ENCODE measurements at regions not wholly inside any gene's neighbourhood (a gene's known extent, or its start where the extent isn't known, plus 50 kb on each side); places are given as distances from the start of the nearest gene placed in this dataset.

GRCh38 chr16:26993511-26993910 lies 73.2 kb upstream of the C16orf82 start:
- no peak overlapping the region for H3K4me3 ChIP-seq (ENCODE audit: low read length)
- H3K27ac ChIP-seq (ENCODE audit: low read depth, low read length) = no peak overlapping the region
- no peaks in the 10 kb centered on the region for H3K36me3 ChIP-seq (ENCODE audit: control insufficient read depth, low read length)
- no peaks in the 10 kb centered on the region for H3K4me1 ChIP-seq (ENCODE audit: control insufficient read depth, low read length)
- no peaks in the 10 kb centered on the region for H3K9me2 ChIP-seq (replicated peaks; ENCODE audit: control insufficient read depth, low read length)
- no peaks in the 10 kb centered on the region for H3K9me3 ChIP-seq (ENCODE audit: control insufficient read depth, insufficient read depth, low read length)
- H3K4me2 ChIP-seq (ENCODE audit: low read length) = no peak overlapping the region
- no peaks in the 10 kb centered on the region for H4K20me1 ChIP-seq (ENCODE audit: control insufficient read depth, insufficient read depth, low read depth, low read length)
- H3K27me3 ChIP-seq (ENCODE audit: control insufficient read depth, low read length) = no peaks in the 10 kb centered on the region
- H3K79me2 ChIP-seq (ENCODE audit: control insufficient read depth, low read length) = no peaks in the 10 kb centered on the region
- no peaks in the 10 kb centered on the region for H3F3A ChIP-seq (ENCODE audit: control insufficient read depth, insufficient read depth)
- no peak for TF ChIP-seq EZH2phosphoT487 (IDR thresholded peaks at IDR 0.05; ENCODE audit: borderline replicate concordance, low read length)
- TF ChIP-seq CTCF (IDR thresholded peaks at IDR 0.05; ENCODE audit: low read depth, low read length, poor library complexity, severe bottlenecking) = no peak

GRCh38 chr16:26993963-26994362 lies 72.8 kb upstream of the C16orf82 start:
- no peaks in the 10 kb centered on the region for H3K27me3 ChIP-seq (ENCODE audit: control insufficient read depth, low read length)
- H3K79me2 ChIP-seq (ENCODE audit: control insufficient read depth, low read length) = no peaks in the 10 kb centered on the region
- H3K4me3 ChIP-seq (ENCODE audit: low read length) = no peak overlapping the region
- no peaks in the 10 kb centered on the region for H4K20me1 ChIP-seq (ENCODE audit: control insufficient read depth, insufficient read depth, low read depth, low read length)
- TF ChIP-seq CTCF (IDR thresholded peaks at IDR 0.05; ENCODE audit: low read depth, low read length, poor library complexity, severe bottlenecking) (no peak), EZH2phosphoT487 (IDR thresholded peaks at IDR 0.05; ENCODE audit: borderline replicate concordance, low read length) (no peak)
- no peak overlapping the region for H3K4me2 ChIP-seq (ENCODE audit: low read length)
- H3K4me1 ChIP-seq (ENCODE audit: control insufficient read depth, low read length) = no peaks in the 10 kb centered on the region
- no peaks in the 10 kb centered on the region for H3K9me3 ChIP-seq (ENCODE audit: control insufficient read depth, insufficient read depth, low read length)
- H3F3A ChIP-seq (ENCODE audit: control insufficient read depth, insufficient read depth) = no peaks in the 10 kb centered on the region
- no peaks in the 10 kb centered on the region for H3K9me2 ChIP-seq (replicated peaks; ENCODE audit: control insufficient read depth, low read length)
- H3K27ac ChIP-seq (ENCODE audit: low read depth, low read length) = no peak overlapping the region
- no peaks in the 10 kb centered on the region for H3K36me3 ChIP-seq (ENCODE audit: control insufficient read depth, low read length)

DNA sequence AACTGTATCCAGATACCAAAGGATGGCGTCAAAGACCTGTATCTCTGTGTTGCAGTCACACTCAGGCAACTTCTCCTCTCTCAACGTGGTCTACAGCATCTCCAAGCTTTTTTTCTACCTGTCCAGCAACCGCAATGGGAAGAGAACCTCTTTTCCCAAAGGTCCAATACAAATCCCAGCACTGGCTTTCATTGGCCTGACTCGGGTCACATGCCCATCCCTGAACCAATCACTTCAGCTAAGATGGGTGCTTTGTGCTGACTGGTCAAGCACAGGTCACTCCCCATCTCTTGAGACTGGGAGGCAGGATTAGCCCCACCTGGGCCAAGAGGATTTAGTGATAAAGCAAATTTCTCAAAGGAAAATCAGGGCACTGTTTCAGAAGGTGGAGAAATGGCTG lies 71.2 kb upstream of the C16orf82 start:
- Histone ChIP-seq H3K4me2 (ENCODE audit: low read length) (no peak overlapping the region), H3K27me3 (ENCODE audit: control insufficient read depth, low read length) (no peaks in the 10 kb centered on the region), H3K4me3 (ENCODE audit: low read length) (no peak overlapping the region), H3K27ac (ENCODE audit: low read depth, low read length) (no peak overlapping the region), H3K79me2 (ENCODE audit: control insufficient read depth, low read length) (no peaks in the 10 kb centered on the region), H4K20me1 (ENCODE audit: control insufficient read depth, insufficient read depth, low read depth, low read length) (no peaks in the 10 kb centered on the region), H3K9me2 (replicated peaks; ENCODE audit: control insufficient read depth, low read length) (no peaks in the 10 kb centered on the region), H3K9me3 (ENCODE audit: control insufficient read depth, insufficient read depth, low read length) (no peaks in the 10 kb centered on the region), H3K4me1 (ENCODE audit: control insufficient read depth, low read length) (no peaks in the 10 kb centered on the region), H3K36me3 (ENCODE audit: control insufficient read depth, low read length) (no peaks in the 10 kb centered on the region), H3F3A (ENCODE audit: control insufficient read depth, insufficient read depth) (no peaks in the 10 kb centered on the region)
- TF ChIP-seq CTCF (IDR thresholded peaks at IDR 0.05; ENCODE audit: low read depth, low read length, poor library complexity, severe bottlenecking) (no peak), EZH2phosphoT487 (IDR thresholded peaks at IDR 0.05; ENCODE audit: borderline replicate concordance, low read length) (no peak)

DNA sequence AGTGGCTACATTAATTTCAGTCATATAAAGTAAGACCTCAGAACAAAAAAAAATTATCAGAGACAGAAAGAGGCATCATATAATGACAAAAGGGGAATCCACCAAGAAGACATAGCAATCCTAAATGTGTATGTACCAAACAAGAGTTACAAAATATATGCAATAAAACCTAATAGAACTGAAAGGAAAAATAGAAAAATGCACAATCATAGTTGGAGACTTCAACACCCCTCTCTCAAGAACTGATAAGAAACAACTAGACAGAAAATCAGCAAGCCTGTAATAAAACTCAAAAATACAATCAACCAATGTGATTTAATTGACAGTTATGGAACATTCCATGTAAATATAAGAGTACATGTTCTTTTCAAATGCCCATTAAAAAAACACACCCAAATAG lies 61.3 kb upstream of the C16orf82 start:
- Histone ChIP-seq H3K9me2 (replicated peaks; ENCODE audit: control insufficient read depth, low read length) (no peaks in the 10 kb centered on the region), H3K36me3 (ENCODE audit: control insufficient read depth, low read length) (no peaks in the 10 kb centered on the region), H3K79me2 (ENCODE audit: control insufficient read depth, low read length) (no peaks in the 10 kb centered on the region), H3K27ac (ENCODE audit: low read depth, low read length) (no peak overlapping the region), H3K4me1 (ENCODE audit: control insufficient read depth, low read length) (no peaks in the 10 kb centered on the region), H3K4me2 (ENCODE audit: low read length) (no peak overlapping the region), H3K27me3 (ENCODE audit: control insufficient read depth, low read length) (no peaks in the 10 kb centered on the region), H3F3A (ENCODE audit: control insufficient read depth, insufficient read depth) (no peaks in the 10 kb centered on the region), H3K9me3 (ENCODE audit: control insufficient read depth, insufficient read depth, low read length) (no peaks in the 10 kb centered on the region), H3K4me3 (ENCODE audit: low read length) (no peak overlapping the region), H4K20me1 (ENCODE audit: control insufficient read depth, insufficient read depth, low read depth, low read length) (no peaks in the 10 kb centered on the region)
- TF ChIP-seq EZH2phosphoT487 (IDR thresholded peaks at IDR 0.05; ENCODE audit: borderline replicate concordance, low read length) = no peak
- no peak for TF ChIP-seq CTCF (IDR thresholded peaks at IDR 0.05; ENCODE audit: low read depth, low read length, poor library complexity, severe bottlenecking)
